HG02938 (cell line): ENCODE measurements at regions not wholly inside any gene's neighbourhood (a gene's known extent, or its start where the extent isn't known, plus 50 kb on each side); places are given as distances from the start of the nearest gene placed in this dataset.

Experiments used
- ATAC-seq: cut with Tn5 transposase; IDR thresholded peaks from one replicate; pipeline ENCODE4 v1.9.1; 2021; ENCODE audit warnings: mild to moderate bottlenecking, moderate library complexity; ENCODE audit not compliant: unreplicated experiment

DNA sequence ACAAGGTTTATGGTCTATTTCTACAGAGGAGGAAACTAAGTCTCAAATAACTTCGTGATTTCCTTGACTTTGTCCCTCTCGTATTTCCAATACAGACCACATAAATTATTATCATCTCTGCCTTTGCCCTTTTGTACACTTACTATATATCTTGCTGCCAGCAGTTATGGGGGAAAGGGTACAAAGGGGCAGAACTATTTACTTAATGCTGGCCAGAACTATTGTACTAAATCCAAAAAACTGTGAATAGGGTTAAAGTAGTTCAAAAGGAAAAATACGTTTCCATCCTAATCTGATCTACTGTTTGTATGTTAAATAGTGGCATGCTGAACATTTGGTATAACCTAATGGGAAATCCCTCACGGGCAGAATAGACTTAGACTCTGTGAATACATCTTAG lies 537.3 kb upstream of the SEMA6D start:
- no peak for ATAC-seq

DNA sequence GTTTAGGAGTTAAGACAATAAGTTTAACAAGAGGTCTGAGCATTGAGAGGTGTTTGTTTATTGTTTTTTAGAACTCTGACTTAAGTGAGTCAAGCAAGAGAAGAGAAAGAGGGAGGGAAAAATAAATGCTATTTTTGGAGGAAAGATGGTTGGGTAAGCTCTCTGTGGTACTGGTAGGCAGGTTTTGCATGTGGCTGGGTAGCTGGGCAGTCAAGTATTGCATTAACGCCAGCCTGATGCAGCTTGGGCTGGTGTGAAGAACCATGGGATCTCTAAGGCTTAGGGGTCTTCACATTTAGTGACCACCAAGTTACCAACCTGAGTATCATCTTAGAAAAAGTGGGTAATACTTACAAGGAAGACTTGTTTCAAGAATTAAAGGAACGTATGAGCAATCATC lies 534.5 kb upstream of the SEMA6D start:
- ATAC-seq = no peak

DNA sequence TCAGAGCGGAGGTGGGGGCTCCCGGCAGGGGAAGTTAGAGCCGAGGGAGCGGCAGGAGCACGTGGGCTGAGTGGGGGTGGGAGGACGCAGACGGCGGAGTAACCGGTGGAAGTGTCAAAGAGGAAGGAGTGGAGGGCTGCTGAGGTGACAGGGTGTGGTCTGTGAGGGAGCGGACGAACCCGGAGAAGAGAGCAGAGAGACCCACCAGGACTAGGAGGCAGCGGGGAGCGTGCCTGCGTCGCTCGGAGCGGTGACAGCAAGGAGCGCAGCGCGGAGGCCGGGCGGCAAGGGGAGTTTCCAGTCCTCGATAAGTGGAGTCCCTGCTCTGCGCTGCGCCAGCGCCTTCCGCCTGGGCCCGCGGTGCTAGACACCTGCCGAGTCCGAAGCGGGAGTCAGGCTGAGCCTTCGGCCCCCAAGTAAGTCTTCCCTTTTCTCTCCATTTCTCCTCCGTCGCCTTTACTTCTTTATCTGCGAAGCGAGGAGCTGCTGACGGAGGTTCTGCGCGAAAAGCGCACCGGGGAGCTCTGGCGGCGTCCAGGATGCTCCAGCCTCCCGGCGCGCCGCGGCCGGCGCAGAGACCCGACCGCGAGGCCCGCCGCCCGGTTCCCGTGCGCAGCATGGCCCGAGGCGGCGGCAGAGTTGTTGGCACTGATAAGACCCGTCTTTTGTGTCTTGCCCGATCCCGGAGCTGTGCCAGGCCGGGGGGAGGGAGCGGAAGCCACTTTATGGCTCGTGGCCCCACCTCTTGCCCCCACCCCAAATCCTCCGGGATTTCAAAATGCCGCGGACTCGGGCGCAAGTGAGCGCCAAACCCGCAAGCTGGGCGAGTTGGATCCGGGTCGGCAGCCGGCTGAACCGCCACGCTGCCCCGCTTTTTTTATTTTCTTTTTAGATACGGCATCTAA lies 533.0 kb upstream of the SEMA6D start:
- no peak for ATAC-seq

DNA sequence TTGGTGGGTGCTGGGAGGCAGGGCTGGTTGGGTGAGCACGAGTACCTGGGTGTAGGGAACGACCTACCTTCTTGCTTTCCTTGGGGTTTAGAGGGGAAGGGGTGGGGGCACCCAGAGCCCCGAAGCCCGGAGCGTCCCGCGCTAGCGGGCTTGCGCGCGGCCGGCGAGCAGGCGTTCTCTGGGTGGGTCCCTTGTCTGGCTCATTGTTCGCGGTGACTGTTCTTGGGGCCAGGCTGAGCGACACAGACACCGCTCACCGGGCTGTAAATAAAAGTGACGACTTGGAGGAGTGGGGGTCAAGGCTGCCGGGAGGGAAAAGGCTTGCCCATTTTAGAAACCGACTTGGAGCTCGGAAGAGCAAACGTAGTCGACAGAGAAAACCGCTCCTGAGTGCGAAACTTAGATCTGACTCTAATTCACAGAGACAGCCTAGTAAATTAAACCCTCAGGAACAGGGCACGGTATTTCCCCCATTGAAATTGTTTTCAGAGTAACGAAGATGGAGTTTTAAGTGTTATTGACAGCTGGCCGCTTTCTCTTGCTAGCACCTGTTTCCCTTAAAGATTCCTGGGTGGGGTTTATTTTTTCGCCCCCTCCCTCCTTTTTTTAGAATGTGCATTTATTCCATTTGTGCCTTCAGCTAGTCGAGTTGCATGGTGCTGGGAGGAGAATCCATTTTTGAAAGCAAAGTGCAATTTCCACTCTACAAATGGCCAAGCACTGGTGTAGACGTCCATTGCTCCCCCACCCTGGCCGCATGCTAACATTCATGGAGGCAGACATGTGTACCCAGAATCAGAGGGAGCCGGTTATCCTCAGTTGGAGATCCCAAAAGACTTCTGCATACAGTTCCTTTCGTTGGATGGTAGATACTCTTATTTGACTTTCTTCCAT lies 532.1 kb upstream of the SEMA6D start:
- ATAC-seq = no peak

DNA sequence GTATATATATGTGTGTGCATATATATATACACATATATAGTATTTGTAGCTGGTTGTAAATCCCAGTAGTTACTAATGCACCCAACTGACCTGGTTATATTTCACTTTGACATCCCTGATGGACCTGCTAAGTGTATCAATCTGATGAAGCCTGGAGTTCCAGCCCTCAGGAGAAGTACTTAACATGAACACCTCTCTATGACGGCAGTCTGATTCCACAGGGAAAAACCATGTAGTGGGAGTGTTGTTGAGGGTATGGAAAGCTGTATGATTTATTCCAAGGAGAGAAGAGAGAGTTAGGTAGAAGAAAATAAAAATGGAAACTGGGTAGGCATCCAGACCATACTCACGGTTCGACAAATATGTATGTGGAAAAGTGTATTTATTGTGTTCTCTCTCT lies 531.2 kb upstream of the SEMA6D start:
- ATAC-seq = no peak

DNA sequence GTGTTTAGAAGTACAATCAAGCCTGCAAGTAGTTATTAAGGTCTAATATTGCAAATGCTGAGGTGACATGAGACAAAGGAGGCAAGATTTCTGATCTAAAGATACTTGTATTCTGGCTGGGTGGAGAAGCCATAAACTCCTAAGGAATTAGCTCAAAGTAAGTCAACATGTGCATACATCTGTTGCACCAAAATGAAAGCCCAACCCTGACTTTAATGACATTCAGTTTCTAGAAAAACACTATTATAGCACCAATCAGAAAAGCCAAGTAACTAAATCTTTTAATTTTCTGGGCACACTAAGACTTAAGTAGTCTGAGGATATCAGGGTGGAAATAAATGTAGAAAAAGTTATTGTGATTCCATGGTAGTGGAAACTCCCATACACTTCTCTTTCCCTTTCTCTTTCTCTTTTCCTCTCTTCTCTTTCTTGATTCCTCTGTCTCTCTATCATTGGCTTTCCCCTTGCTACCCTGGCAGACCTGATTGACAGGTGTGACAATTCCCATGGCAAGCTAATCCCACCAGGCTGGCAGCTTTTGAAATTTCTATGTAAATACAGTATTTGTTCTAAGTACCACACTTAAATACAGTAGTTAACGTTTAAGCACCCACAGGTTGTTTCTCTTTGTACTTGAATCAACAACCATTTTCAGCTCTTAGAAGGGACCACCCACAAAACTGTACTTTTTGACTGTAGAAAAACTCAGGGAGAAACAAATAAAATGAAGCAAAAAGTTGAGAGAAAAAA lies 528.4 kb upstream of the SEMA6D start:
- no peak for ATAC-seq

DNA sequence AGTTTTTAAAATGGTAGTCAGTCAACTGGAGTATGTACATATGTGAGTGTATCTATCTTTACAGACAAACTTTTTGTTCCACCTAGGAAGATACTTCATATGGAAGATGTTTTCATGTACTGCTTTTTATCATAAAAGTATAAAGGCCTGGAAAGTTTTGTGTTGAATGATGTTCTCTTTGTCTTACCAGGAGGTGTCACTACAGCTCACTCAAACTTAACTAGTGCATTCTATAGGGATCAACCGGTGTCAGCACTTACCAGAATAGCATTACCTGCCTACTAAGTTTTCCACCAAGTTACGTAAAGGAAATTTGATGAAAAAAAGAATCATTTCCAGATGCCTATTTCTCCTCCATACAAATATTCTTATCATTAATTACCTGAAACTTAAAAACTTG lies 522.6 kb upstream of the SEMA6D start:
- ATAC-seq = no peak

DNA sequence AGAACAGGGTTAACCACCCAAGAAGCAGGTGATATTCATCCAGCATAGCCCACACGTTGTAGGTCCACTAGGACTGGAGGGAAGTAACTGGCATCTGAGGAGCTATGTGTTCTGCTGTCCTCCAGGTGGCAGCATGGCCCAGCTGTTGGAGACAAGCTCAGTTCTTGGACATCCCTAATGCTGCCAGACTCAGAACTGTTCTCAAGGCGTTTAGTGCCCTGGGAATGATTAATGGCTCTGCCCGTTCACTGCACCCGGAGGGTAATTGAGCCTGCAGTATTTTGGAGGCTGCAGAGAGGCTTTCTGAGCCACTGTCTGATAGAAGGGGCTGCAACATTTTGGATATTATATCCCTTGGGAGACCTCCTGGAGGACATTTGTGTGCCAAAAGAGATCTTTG lies 521.3 kb upstream of the SEMA6D start:
- peak; percentile 91 for ATAC-seq

DNA sequence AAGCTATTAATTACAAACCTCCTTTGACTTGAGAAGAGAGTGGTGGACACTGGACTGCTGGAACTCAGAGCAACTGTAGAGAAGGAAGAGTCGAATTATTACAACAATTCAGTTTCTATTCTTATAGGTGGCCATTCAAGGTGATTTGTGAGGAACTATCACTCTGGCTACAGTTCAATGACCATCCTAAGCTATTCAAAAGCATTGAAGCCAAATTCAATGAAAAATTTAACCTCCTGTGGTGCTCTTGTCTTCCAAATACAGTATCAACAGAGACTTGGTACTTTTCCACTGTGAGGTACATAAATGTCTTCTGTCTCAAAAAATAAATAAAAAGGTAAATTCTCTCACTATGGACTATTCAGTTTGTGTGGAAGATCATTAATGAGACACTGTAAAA lies 513.3 kb upstream of the SEMA6D start:
- no peak for ATAC-seq

DNA sequence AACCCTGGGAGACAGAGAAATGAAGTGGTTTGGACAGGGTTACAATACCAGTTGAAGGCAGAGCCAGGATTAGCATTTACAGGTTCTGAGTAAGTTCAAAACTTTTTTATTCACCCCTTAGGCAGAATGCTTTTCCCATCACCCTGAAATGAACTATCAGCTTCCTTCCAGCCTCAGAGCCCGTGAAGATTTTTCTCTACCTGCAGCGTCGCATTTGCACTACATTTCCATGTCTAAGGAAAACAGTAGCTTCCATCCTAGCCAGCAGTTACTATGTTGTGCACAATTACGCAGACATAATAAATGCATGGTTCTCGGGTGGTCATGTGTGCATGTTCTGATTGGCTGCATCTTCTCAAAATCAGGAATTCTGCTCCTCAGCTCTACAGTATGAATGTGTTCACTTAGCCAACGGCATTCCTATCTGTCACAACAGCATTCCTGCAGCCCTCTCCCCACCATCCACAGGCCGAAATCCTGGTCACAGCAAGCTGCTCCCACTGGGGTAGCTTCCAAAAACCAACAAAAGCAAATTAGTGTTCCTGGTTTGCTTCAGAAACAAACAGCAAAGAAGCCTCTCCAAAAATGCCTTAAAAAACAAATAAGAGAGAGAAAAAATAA lies 510.8 kb upstream of the SEMA6D start:
- ATAC-seq = no peak

DNA sequence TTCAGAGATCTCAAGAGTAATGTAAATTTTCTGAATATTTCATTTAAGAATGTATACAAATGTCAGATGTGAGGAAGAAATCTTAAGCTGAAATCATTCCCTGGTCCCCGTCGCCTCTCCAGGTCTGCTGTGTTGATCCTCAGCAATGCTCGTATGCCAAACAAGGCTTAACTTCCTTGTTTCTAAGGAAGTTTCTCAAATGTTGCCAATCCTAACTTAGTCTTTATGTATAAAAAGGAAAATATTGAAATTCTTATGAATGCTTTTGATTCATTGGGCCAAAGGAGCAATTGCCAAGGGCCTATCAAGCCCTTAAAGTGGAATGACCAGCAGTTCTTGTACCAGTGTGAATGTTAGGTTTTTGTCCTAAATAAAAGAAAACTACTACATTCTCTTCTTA lies 507.7 kb upstream of the SEMA6D start:
- no peak for ATAC-seq

DNA sequence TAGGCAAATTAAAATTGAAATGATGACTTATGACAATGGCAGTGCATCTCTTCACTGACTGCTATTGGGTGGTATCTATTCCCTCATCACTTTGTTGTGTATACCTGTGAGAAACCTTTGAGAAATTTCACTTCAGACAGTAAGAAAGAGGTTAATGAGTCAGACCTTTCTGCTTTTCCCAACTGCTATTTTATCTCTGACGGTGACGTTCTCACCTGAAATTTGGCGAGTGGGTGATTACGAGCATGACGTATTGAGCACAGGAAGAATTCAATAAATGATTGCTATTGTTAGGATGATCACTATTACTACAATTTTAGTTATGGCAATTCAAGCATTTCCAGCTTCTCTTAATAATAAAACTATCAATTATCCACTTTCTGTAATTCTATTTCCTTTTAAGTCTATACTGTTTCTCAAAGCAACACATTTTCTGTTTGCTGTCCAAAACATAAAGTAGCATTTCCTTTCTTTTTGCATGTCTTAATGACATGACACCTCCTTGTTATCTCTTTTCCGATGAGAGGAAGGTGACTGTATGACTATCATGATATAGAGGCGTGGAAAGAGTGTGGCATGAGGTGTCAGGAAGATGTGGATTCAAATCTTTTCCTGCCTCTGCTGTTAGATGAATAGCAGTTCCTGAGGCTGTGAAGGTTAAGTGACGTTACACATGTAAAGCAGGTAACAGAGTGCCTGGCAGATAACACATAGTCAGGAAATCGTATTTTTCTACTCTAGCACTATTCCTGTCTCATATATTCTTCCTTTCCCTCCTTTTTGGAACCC lies 504.9 kb upstream of the SEMA6D start:
- ATAC-seq = no peak

DNA sequence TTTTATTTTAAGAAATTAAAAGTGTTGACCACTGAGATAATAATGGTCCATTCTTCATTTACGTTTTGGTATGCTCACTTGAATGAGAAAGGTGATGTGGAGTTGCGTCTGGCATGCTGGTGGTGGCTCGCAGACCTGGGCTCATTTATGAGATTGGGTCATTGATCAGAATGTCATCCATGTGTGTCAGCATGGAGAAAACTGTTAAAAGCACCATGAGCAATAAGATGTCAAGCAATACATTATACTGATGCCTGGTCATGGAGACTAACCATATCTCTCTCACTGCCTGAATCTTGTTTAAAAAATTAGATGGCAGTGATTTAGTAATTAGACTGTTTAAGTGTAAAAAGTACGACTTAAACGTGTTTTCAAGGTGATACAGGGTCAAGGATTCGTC lies 503.4 kb upstream of the SEMA6D start:
- no peak for ATAC-seq

DNA sequence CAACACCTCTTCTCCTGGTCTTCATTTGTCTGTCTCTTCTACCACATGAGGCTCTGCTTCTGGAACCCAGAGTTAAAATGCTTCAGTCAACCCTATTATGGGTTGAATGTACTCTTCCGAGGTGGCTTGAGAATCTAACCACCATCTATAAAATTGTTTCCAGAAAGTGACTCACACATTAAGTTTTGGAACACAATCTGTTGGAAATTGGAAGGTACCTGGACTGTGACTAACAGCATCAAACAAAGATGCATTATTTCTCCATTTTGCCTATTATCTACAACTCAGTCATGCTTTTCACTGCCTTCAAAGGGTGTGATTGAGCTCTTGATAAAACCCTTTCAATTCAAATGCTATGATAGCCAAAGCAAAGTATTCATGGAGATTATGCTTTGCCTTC lies 499.0 kb upstream of the SEMA6D start:
- ATAC-seq = no peak

DNA sequence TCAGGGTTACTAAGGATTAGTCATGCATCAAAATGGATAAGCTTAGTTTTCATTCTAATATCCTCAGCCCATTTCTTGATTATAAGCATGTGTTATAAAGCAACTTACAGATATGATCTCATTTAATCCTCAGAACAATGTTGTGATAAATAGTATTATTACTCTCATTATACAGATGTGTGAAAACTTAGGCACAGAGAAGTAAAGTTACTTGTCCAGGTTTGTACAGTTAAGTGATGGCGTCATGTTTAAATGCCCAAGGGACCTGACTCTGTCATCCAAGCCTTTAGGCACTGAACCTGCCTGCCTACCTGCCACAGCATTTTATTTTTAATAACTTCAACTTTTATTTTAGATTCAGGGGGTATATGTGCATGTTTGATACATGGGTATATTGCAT lies 472.9 kb upstream of the SEMA6D start:
- no peak for ATAC-seq

DNA sequence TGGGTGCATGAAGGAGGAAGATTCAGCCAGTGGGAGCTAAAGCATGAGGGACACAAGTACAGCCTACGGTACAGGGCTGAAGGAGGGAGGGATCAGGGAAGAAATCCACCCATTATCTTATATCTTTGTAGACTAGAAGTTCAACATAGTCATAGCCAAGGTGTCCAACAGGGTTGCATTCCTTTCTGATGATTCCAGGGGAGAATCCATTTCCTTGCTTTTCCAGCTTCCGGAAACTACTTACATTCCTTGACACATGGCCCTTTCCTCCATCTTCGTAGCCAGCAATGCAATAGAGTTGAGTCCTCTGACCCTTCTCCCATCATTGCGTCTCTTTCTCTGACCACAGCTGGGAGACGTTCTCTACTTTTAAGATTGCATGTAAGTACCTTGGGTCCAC lies 471.0 kb upstream of the SEMA6D start:
- ATAC-seq = no peak

DNA sequence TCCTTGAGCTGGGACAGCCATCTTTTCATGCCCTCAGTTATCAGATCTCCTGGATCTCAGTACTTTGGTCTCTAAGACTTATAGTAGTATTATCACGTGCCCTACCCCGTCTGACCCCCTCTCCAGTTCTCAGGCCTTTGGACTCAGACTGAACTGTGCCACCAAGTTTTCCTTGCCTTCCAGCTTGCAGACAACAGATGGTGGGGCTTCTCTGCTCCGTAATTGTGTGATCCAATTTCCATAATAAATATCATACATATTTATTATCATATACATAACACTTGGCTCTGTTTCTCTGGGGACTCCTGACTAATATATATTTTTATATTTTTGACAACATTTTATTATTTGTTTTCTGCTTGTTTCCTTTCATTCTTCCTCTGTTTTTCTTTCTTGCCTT lies 458.8 kb upstream of the SEMA6D start:
- ATAC-seq = no peak

DNA sequence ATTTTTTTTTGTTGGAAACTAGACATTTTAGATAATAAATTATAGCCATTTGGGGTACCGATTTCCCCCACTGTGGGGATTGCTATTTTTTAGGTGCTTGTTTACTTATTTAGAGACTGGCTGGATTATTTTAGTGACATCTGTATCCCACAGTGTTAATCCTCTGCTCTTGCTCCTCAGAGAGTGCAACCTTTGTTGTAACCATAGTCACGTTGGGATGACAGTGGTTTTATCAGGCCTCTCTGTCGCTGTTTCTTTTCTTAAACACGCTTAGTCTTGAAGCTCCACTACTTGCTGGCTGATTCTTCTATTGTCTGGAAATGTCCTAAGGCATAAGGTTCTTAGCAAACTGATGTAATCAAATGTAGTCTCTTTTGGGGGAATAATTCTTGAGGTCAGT lies 451.6 kb upstream of the SEMA6D start:
- ATAC-seq = no peak

DNA sequence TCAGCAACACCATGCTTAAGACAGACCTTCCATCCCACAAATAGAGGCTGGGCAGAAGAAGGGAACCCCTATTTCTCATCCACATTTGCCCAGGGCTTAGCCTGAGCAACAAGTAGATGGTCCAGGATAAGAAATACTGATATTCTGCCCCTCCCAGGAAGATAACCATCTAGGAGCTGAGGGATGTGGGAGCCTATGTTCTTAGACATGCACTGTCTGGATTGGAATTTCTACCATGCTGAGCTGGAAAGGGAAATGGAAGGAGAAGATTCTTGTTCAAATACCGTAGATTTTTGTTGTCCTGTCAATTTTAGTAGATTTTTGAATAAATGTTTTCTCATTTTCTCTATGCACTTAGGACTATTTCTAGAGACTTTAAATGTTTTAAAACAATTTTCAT lies 450.7 kb upstream of the SEMA6D start:
- ATAC-seq = no peak

DNA sequence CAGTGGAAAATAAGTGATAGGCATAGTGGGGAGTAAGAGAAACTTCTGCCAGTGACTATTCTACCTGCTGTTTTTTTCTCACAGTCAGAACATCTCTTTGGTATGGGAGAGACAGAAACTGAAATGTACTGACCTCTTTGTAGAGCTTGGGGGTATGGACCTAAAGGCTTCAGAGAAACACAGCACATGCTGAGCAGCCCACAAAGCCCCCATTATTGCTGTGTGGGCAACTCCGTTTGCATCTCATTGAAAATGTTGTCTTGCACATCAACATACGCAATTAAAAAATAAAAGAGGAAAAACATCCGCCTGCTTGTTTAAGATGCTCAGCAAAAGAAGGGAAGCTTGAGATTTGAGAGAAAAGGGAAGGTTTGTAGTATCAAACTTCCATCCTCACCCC lies 443.4 kb upstream of the SEMA6D start:
- no peak for ATAC-seq
